ENCODE measurements at regions not wholly inside any gene's neighbourhood (a gene's known extent, or its start where the extent isn't known, plus 50 kb on each side); places are given as distances from the start of the nearest gene placed in this dataset.
"Not testable (repeated sequence)": the region's sequence is repeated elsewhere in the genome, so short reads cannot be mapped to it uniquely, and the experiment has no call there.

DNA sequence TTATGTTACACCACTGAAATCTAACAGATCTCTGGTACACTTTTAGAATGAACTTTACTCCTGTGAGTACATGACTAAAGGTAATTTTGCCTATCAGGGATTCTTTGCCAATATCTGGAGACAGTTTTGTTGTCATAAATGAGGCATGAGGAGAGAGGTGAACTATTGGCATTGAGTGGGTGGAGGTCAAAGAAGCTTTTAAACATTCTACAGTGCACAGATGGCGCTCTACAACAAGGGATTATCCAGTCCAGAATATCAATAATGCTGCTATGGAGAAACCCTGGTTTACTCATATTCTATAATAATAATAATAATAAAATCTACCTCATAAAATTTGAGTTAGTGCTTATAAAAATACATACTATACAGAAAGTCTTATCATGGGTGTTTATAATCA, 702.3 kb downstream of the SI start:
- Mint-ChIP-seq H3K9me3 (peaks cover 1% of the 10 kb centered on the region), H3K27ac (no peak overlapping the region), H3K36me3 (ENCODE audit: low read depth) (no peaks in the 10 kb centered on the region), H3K27me3 (ENCODE audit: low read depth) (no peaks in the 10 kb centered on the region), H3K4me1 (ENCODE audit: low read depth) (no peaks in the 10 kb centered on the region), H3K4me3 (no peak overlapping the region)
- DNase-seq, result no peak
- CTCF ChIA-PET, result no interaction called here
- intact Hi-C loops (cut with micrococcal nuclease), result no loop called here

DNA sequence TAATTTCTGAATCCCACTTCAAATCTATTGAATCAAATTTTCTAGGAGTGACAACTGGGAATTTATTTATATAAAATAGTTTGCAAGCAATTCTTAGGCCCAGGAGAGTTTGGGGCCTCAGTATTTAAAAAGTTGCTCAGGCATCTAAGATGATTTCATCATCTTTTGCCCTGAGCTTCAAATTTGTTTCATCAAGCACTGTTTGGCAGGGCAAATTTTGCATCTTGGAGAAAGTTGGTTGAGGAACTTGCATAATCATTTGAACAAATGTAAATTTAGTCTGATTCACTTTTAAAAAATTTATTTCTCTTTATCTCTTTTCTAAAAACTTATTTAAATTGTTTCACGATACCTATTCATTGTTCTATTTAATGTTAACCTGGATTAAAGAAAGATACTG, 702.8 kb downstream of the SI start:
- no peak overlapping the region for H3K27ac Mint-ChIP-seq
- peaks cover 1% of the 10 kb centered on the region for H3K9me3 Mint-ChIP-seq
- no peak overlapping the region for H3K4me3 Mint-ChIP-seq
- no peaks in the 10 kb centered on the region for H3K27me3 Mint-ChIP-seq (ENCODE audit: low read depth)
- no peaks in the 10 kb centered on the region for H3K4me1 Mint-ChIP-seq (ENCODE audit: low read depth)
- intact Hi-C loops (cut with micrococcal nuclease), result no loop called here
- H3K36me3 Mint-ChIP-seq (ENCODE audit: low read depth), result no peaks in the 10 kb centered on the region
- DNase-seq, result no peak
- CTCF ChIA-PET, result no interaction called here

DNA sequence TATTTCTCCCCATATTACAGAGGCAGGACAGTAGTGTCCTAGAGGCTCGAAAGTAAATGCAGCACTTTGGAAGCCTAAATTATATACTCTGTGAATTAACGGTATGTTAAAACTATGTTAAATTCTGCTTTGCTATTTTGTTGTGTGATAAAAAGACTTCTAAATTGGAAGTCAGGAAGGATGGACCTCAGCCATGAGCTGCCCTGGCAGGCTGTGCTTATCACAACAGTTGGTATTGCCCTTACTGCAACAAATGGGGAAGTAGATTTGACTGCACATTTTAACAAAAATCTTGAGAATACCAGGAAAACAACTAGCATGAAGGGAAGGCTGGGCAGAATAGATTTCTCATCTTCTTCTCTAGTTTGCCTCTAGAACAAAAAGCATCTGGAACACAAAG, 706.6 kb downstream of the SI start:
- H3K4me3 Mint-ChIP-seq, result no peak overlapping the region
- no peaks in the 10 kb centered on the region for H3K27me3 Mint-ChIP-seq (ENCODE audit: low read depth)
- H3K27ac Mint-ChIP-seq, result no peak overlapping the region
- H3K36me3 Mint-ChIP-seq (ENCODE audit: low read depth), result no peaks in the 10 kb centered on the region
- CTCF ChIA-PET, result no interaction called here
- intact Hi-C loops (cut with micrococcal nuclease), result no loop called here
- DNase-seq, result no peak
- H3K9me3 Mint-ChIP-seq, result peaks cover 1% of the 10 kb centered on the region
- H3K4me1 Mint-ChIP-seq (ENCODE audit: low read depth), result no peaks in the 10 kb centered on the region

DNA sequence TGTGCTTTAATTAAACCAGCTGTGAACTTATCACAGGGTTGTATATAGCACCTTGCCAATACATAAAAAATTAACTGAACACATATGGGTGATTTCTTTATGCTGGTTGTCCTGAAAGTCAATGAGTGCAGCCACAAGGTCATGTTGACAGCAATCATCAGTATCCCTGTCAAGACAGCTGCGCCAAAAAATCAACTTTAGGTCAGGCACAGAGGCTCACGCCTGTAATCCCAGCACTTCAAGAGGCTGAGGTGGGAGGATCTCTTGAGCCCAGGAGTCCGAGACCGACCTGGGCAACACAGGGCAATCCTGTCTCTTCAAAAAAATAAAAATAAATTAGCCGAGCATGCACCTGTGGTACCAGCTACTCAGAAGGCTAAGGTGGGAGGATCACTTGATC, 707.3 kb downstream of the SI start:
- Mint-ChIP-seq H3K27me3 (ENCODE audit: low read depth) (no peaks in the 10 kb centered on the region), H3K9me3 (peaks cover 1% of the 10 kb centered on the region), H3K36me3 (ENCODE audit: low read depth) (no peaks in the 10 kb centered on the region), H3K27ac (no peak overlapping the region), H3K4me1 (ENCODE audit: low read depth) (no peaks in the 10 kb centered on the region), H3K4me3 (no peak overlapping the region)
- CTCF ChIA-PET, result no interaction called here
- no peak for DNase-seq
- intact Hi-C loops (cut with micrococcal nuclease), result no loop called here

DNA sequence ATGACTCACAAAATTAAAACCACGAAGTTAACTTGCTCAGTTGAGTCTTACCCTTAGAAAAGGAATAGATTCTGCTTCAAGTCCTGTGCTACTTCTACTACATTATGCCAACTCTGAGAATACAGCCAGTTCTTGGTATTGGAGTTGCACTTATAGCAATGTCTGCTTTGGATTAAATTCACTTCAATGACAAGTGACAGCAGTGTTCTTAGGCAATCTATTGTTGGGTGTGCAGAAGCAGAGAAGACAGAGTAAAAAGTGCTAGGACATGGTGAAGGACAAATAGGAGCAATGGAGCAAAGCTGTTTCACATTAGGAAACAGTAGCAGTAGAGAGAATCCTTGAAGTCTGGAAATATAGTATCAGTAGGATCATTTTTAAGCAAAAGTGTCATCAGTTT, 713.1 kb downstream of the SI start:
- Mint-ChIP-seq H3K9me3 (peaks cover 2% of the 10 kb centered on the region), H3K27ac (no peak overlapping the region), H3K4me3 (no peak overlapping the region), H3K36me3 (ENCODE audit: low read depth) (no peaks in the 10 kb centered on the region), H3K4me1 (ENCODE audit: low read depth) (no peaks in the 10 kb centered on the region), H3K27me3 (ENCODE audit: low read depth) (no peaks in the 10 kb centered on the region)
- CTCF ChIA-PET, result no interaction called here
- intact Hi-C loops (cut with micrococcal nuclease), result no loop called here
- DNase-seq, result no peak

DNA sequence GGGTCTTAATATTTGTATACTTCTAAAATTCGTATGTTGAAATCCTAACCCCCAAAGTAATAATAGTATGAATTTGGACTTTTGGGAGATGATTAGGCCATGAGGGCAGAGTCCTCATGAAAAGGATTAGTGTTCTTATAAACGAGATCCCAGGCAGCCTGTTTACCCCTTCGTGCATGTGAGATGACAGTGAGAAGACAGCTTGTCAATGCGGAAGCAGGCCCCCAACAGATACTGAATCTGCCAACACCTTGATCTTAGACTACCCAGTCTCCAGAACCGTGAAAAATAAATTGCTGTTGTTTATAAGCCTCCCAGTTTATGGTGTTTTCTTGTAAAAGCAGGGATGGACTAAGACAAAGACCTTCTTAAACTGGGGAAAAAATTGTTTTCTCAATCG, 714.2 kb downstream of the SI start:
- H3K27ac Mint-ChIP-seq, result no peak overlapping the region
- no peak for DNase-seq
- no peak overlapping the region for H3K4me3 Mint-ChIP-seq
- H3K9me3 Mint-ChIP-seq, result peaks cover 2% of the 10 kb centered on the region
- H3K36me3 Mint-ChIP-seq (ENCODE audit: low read depth), result no peaks in the 10 kb centered on the region
- CTCF ChIA-PET, result no interaction called here
- H3K27me3 Mint-ChIP-seq (ENCODE audit: low read depth), result no peaks in the 10 kb centered on the region
- intact Hi-C loops (cut with micrococcal nuclease), result no loop called here
- no peaks in the 10 kb centered on the region for H3K4me1 Mint-ChIP-seq (ENCODE audit: low read depth)

DNA sequence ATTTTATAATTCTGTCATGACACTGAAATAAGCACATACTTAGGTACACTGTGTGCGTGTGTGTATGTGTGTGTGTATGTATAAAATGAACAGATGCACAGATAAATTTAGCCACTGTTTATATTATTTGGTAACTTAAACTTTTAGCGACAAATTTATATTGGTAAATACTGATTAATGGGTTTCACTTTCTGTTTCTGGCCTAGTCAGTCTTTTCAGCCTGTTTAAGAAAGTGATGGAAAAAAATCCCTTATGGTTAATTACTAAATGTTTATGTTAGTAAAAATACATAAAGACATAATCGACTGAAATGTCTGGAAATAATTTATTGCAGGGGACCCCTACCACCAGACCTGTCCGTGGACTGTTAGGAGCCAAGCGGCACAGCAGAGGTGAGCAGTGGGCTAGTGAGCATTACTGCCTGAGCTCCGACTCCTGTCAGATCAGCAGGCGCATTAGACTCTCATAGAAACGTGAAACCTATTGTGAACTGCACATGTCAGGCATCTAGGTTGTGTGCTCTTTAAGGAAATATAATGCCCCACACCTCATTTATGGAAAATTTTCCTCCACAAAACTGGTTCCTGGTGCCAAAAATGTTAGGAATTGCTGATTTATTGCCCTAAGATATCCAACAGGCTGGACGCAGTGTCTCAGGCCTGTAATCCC, 717.4 kb downstream of the SI start:
- DNase-seq, result no peak
- H3K9me3 Mint-ChIP-seq, result peaks cover 2% of the 10 kb centered on the region
- intact Hi-C loops (cut with micrococcal nuclease), result no loop called here
- no peaks in the 10 kb centered on the region for H3K36me3 Mint-ChIP-seq (ENCODE audit: low read depth)
- no peak overlapping the region for H3K27ac Mint-ChIP-seq
- no peaks in the 10 kb centered on the region for H3K27me3 Mint-ChIP-seq (ENCODE audit: low read depth)
- CTCF ChIA-PET, result no interaction called here
- H3K4me3 Mint-ChIP-seq, result no peak overlapping the region
- H3K4me1 Mint-ChIP-seq (ENCODE audit: low read depth), result no peaks in the 10 kb centered on the region

DNA sequence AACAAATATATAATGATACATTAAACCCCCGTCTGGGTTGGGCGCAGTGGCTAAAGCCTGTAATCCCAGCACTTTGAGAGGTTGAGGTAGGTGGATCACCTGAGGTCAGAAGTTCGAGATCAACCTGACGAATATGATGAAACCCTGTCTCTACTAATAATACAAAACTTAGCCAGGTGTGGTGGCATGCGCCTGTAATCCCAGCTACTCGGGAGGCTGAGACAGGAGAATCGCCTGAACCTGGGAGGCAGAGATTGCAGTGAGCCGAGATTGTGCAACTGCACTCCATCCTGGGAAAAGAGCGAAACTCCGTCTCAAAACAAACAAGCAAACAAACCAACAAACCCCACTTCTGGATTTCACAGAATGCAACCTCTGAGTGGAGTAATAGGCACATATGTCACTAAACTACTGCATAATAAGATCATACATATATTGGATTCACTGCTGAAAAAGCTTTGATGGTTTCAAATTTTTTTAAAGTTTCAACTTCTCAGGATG, 718.2 kb downstream of the SI start:
- no peak for DNase-seq
- intact Hi-C loops (cut with micrococcal nuclease), result no loop called here
- Mint-ChIP-seq H3K36me3 (ENCODE audit: low read depth) (no peaks in the 10 kb centered on the region), H3K4me3 (no peak overlapping the region), H3K9me3 (peaks cover 2% of the 10 kb centered on the region), H3K27me3 (ENCODE audit: low read depth) (no peaks in the 10 kb centered on the region), H3K27ac (no peak overlapping the region), H3K4me1 (ENCODE audit: low read depth) (no peaks in the 10 kb centered on the region)
- CTCF ChIA-PET, result no interaction called here

DNA sequence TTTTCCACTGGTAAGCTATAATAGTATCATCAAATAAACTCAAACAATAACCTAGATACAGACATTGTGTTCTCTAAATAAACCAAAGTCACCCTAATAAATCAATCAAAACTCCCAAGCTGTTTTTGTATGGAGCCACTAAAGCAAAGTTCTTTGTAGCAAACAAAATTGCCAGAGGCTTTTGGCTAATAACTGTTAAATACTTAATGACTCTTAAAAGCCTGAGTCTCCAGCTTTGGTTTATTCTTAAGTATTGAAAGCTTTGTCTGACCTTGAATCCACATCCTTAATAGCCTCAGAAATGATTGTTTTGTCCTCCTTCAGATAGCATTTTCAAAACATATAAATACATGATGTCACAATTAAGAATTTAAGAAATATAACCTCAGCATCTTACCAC, 725.3 kb downstream of the SI start:
- H3K36me3 Mint-ChIP-seq (ENCODE audit: low read depth), result no peaks in the 10 kb centered on the region
- intact Hi-C loops (cut with micrococcal nuclease), result no loop called here
- CTCF ChIA-PET, result no interaction called here
- no peak overlapping the region for H3K27ac Mint-ChIP-seq
- no peak overlapping the region for H3K4me3 Mint-ChIP-seq
- no peaks in the 10 kb centered on the region for H3K27me3 Mint-ChIP-seq (ENCODE audit: low read depth)
- DNase-seq, result no peak
- no peaks in the 10 kb centered on the region for H3K4me1 Mint-ChIP-seq (ENCODE audit: low read depth)
- H3K9me3 Mint-ChIP-seq, result no peaks in the 10 kb centered on the region

DNA sequence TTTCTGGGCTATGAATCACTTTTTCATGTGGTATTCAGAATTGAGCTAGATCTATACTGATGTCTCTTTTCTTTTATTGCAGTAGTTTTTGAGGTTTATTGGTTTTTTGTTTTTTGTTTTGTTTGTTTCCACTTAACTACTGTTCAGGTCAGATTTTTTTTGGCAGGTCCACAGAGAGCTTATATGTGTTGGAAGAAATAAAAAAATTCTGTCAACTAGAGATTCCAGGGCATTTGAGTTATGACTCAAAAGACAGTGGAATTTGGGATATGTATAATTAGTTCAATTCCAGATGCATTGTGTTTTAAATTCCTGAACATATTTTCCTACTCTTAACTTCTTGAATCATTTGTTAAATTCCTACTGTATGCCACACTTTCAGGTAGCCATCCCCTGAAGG, 727.2 kb downstream of the SI start:
- DNase-seq, result no peak
- H3K27me3 Mint-ChIP-seq (ENCODE audit: low read depth), result no peaks in the 10 kb centered on the region

DNA sequence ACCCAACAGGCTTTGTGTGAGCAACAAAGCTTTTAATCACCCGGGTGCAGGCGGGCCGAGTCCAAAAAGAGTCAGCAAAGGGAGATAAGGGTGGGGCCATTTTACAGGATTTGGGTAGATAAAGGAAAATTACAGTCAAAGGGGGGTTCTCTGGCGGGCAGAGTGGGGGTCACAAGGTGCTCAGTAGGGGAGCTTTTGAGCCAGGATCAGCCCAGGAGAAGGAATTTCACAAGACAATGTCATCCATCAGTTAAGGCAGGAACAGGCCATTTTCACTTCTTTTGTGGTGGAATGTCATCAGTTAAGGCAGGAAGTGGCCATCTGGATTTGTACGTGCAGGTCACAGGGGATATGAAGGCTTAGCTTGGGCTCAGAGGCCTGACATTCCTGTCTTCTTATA, 736.1 kb downstream of the SI start:
- CTCF ChIA-PET, result not testable (repeated sequence)

More for the DNA sequence above, 727.2 kb downstream of the SI start:
- Mint-ChIP-seq H3K27ac (no peak overlapping the region), H3K4me1 (ENCODE audit: low read depth) (no peaks in the 10 kb centered on the region), H3K4me3 (no peak overlapping the region), H3K9me3 (peaks cover 4% of the 10 kb centered on the region), H3K36me3 (ENCODE audit: low read depth) (no peaks in the 10 kb centered on the region)
- CTCF ChIA-PET, result no interaction called here
- intact Hi-C loops (cut with micrococcal nuclease), result no loop called here

DNA sequence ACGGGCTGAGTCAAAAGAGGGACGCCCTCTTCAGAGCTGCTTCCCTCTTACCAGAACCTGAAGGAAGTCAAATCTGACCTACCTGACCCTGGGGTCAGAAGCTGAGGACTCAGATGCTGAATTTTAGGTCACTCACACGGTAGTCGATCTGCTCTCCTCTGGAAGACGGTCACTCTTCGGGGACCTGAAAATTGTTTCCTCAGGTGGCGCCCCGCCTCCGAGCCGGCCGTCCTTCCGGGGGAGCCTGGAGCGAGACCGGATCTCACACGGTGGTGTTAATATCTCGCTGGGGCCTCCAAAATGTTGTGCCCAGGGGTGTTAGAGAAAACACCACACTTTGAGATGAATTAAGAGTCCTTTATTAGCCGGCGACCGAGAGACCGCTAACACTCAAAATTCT, 737.2 kb downstream of the SI start:
- peaks cover 2% of the 10 kb centered on the region for H3K9me3 Mint-ChIP-seq
- H3K27me3 Mint-ChIP-seq (ENCODE audit: low read depth), result no peaks in the 10 kb centered on the region
- intact Hi-C loops (cut with micrococcal nuclease), result no loop called here
- DNase-seq, result no peak
- H3K27ac Mint-ChIP-seq, result no peak overlapping the region
- H3K36me3 Mint-ChIP-seq (ENCODE audit: low read depth), result no peaks in the 10 kb centered on the region
- CTCF ChIA-PET, result interaction anchor here (0.6 kb wide), 1 partner anchor 1404 kb away, joined by 3 read pairs; no protein-coding TSS in a partner anchor
- no peaks in the 10 kb centered on the region for H3K4me1 Mint-ChIP-seq (ENCODE audit: low read depth)
- H3K4me3 Mint-ChIP-seq, result no peak overlapping the region

More for the DNA sequence above, 736.1 kb downstream of the SI start:
- H3K36me3 Mint-ChIP-seq (ENCODE audit: low read depth); H3K9me3 Mint-ChIP-seq; H3K4me3 Mint-ChIP-seq; intact Hi-C loops (cut with micrococcal nuclease); H3K4me1 Mint-ChIP-seq (ENCODE audit: low read depth); H3K27ac Mint-ChIP-seq; H3K27me3 Mint-ChIP-seq (ENCODE audit: low read depth); DNase-seq: not testable (repeated sequence)

DNA sequence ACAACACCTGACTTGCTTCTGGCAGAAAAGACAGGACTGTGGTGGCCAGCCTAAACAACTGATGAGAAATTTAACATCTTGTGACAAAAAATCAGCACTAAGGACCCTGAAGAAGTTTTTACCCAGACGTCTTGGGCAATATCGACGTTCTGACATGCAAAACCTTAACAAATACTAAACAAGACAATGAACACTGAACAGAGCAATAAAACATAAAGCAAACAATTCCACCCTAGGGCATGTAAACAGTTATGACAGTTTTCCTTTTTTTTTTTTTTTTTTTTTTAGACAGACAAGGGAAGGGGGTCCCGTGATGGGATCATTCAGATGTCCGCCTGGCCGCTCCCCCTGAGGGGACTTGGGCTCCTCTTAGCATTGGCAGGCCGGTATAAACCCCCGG, 738.0 kb downstream of the SI start:
- CTCF ChIA-PET, result interaction anchor here (0.6 kb wide), 1 partner anchor 1403 kb away, joined by 3 read pairs; no protein-coding TSS in a partner anchor
- H3K4me1 Mint-ChIP-seq (ENCODE audit: low read depth), result no peaks in the 10 kb centered on the region
- no peaks in the 10 kb centered on the region for H3K9me3 Mint-ChIP-seq
- H3K27me3 Mint-ChIP-seq (ENCODE audit: low read depth), result no peaks in the 10 kb centered on the region
- intact Hi-C loops (cut with micrococcal nuclease), result no loop called here
- no peak overlapping the region for H3K4me3 Mint-ChIP-seq
- no peak overlapping the region for H3K27ac Mint-ChIP-seq
- DNase-seq, result no peak
- H3K36me3 Mint-ChIP-seq (ENCODE audit: low read depth), result no peaks in the 10 kb centered on the region

All from activated naive CD4-positive, alpha-beta T cell treated with anti-CD3 and anti-CD28 coated beads for 36 hours (primary cell).